Panc1 (cell line): ENCODE measurements at regions not wholly inside any gene's neighbourhood (a gene's known extent, or its start where the extent isn't known, plus 50 kb on each side); places are given as distances from the start of the nearest gene placed in this dataset.
"Not testable (repeated sequence)": the region's sequence is repeated elsewhere in the genome, so short reads cannot be mapped to it uniquely, and the experiment has no call there.

ENCODE experiments used
- ATAC-seq: fragments of 200-7000 bp; cut with Tn5 transposase; 2 replicates; pipeline ENCODE4 v1.9.1; 2020; ENCODE audit warnings: mild to moderate bottlenecking, moderate library complexity
- BruUV-seq: library from RNA; stranded (reverse); fragments of 400-500 nt; replicated peaks from 2 replicates; lab custom pipeline; 2021; lab: Mats Ljungman, UMichigan
- CTCF ChIA-PET: fragments of 300-600 bp; sonication (Branson Sonifier 250); formaldehyde crosslinking; loops from one replicate; lab custom pipeline; 2022; ENCODE audit warnings: antibody characterized with exemption; lab: Charles Lee
- POLR2A ChIA-PET: fragments of 300-600 bp; sonication (Branson Sonifier 250); formaldehyde crosslinking; loops from one replicate; lab custom pipeline; 2022; ENCODE audit warnings: antibody characterized with exemption; lab: Charles Lee
- DNase-seq: peaks from one replicate; pipeline ENCODE4 v3.0.0-alpha.2; 2010; ENCODE audit warnings: low read depth, low spot score
- H3K27ac ChIP-seq: 2 replicates; pipeline ENCODE4 v1.5.1; 2011; ENCODE audit warnings: mild to moderate bottlenecking, low read length, inconsistent platforms
- H3K27me3 ChIP-seq: fragments of 200-500 bp; sonication (Bioruptor generic); 2 replicates; pipeline ENCODE4 v1.6.0; 2014; ENCODE audit warnings: low read length, inconsistent platforms; ENCODE audit not compliant: control insufficient read depth, insufficient read depth
- H3K36me3 ChIP-seq: fragments of 200-500 bp; sonication (Bioruptor generic); 2 replicates; pipeline ENCODE4 v1.5.1; 2014; ENCODE audit warnings: inconsistent platforms, mild to moderate bottlenecking, low read length, moderate library complexity; ENCODE audit not compliant: control insufficient read depth, insufficient read depth
- H3K4me1 ChIP-seq: 2 replicates; pipeline ENCODE4 v1.5.1; 2011; ENCODE audit warnings: inconsistent platforms, mild to moderate bottlenecking, low read length, moderate library complexity; ENCODE audit not compliant: control insufficient read depth, insufficient read depth
- H3K4me3 ChIP-seq, 2 experiments: 2 replicates each; pipeline ENCODE4 v1.5.1; 2011 to 2012; ENCODE audit warnings: low read depth in 2 of 2, low read length in 2 of 2, mild to moderate bottlenecking in 2 of 2, inconsistent platforms in 1 of 2, moderate library complexity in 1 of 2
- H3K9me3 ChIP-seq: fragments of 200-500 bp; sonication (Bioruptor generic); 2 replicates; pipeline ENCODE4 v1.5.1; 2014; ENCODE audit warnings: low read depth, mild to moderate bottlenecking, inconsistent platforms, low read length, moderate library complexity; ENCODE audit not compliant: control insufficient read depth, insufficient read depth
- CTCF ChIP-seq: fragments of 450-650 bp; IDR thresholded peaks from 2 replicates; pipeline ENCODE4 v1.5.1; 2017; ENCODE audit warnings: mild to moderate bottlenecking
- POLR2AphosphoS5 ChIP-seq: IDR thresholded peaks from 2 replicates; pipeline ENCODE4 v1.6.1; 2012; ENCODE audit warnings: mild to moderate bottlenecking, low read depth, low read length, moderate library complexity
- REST ChIP-seq, 2 experiments: IDR thresholded peaks; 2 replicates each; pipeline ENCODE4 v1.6.1; 2011 to 2012; ENCODE audit warnings: low read depth in 2 of 2, control low read depth in 1 of 2, low read length in 1 of 2, mild to moderate bottlenecking in 1 of 2, moderate library complexity in 1 of 2; ENCODE audit not compliant: insufficient read depth in 1 of 2
- SIN3A ChIP-seq: IDR thresholded peaks from 2 replicates; pipeline ENCODE4 v1.6.1; 2012; ENCODE audit warnings: low read depth, mild to moderate bottlenecking, low read length, moderate library complexity, borderline replicate concordance; ENCODE audit not compliant: insufficient read depth
- TCF7L2 ChIP-seq: IDR thresholded peaks from 2 replicates; pipeline ENCODE4 v1.6.1; 2011; ENCODE audit warnings: mild to moderate bottlenecking, low read depth, low read length, inconsistent platforms
- in situ Hi-C: cut with HindIII; loops from 2 replicates; pipeline ENCODE4 v1.10.0; 2016; ENCODE audit warnings: low sequenced_read_pairs, low pct_unique_long_range_greater_than_20kb
- intact Hi-C: fragments of 100-400 bp; cut with micrococcal nuclease; formaldehyde crosslinking; loops from one replicate; pipeline ENCODE4 v1.10.0; 2022; ENCODE audit not compliant: unreplicated experiment

GRCh38 chr12:38222011-38222410, 94.6 kb upstream of the ALG10B start:
- H3K9me3 ChIP-seq, result no peaks in the 10 kb centered on the region
- in situ Hi-C loops (no loop called here), intact Hi-C loops (no loop called here)
- no peaks in the 10 kb centered on the region for H3K27me3 ChIP-seq
- CTCF ChIA-PET, result no interaction called here
- no TSS peak for BruUV-seq
- ATAC-seq (no peak), DNase-seq (no peak)
- H3K36me3 ChIP-seq, result no peaks in the 10 kb centered on the region
- no peak overlapping the region for H3K27ac ChIP-seq
- POLR2A ChIA-PET, result no interaction called here
- TF ChIP-seq SIN3A (no peak), CTCF (no peak), REST (IDR thresholded peaks at IDR 0.05; ENCODE audit: insufficient read depth in 1 of 2, low read depth in 2 of 2, low read length in 1 of 2) (no peak), POLR2AphosphoS5 (no peak), TCF7L2 (no peak)
- H3K4me3 ChIP-seq, result no peak overlapping the region
- H3K4me1 ChIP-seq, result no peaks in the 10 kb centered on the region

- CTCF ChIA-PET, BruUV-seq, intact Hi-C loops, DNase-seq, H3K4me1 ChIP-seq, H3K27me3 ChIP-seq, H3K4me3 ChIP-seq, ATAC-seq, H3K27ac ChIP-seq, H3K36me3 ChIP-seq, H3K9me3 ChIP-seq, POLR2A ChIA-PET, in situ Hi-C loops: not testable (repeated sequence)
Measured at GRCh38 chr12:38238328-38238727, 78.2 kb upstream of the ALG10B start.

GRCh38 chr12:38253778-38254177, 62.8 kb upstream of the ALG10B start:
- TF ChIP-seq TCF7L2 (no peak), SIN3A (no peak)
- BruUV-seq, result no TSS peak
- H3K9me3 ChIP-seq, result no peaks in the 10 kb centered on the region
- H3K36me3 ChIP-seq, result no peaks in the 10 kb centered on the region
- no peak overlapping the region for H3K4me3 ChIP-seq
- intact Hi-C loops (no loop called here), in situ Hi-C loops (no loop called here)
- no peaks in the 10 kb centered on the region for H3K4me1 ChIP-seq
- H3K27ac ChIP-seq, result no peak overlapping the region
- no peaks in the 10 kb centered on the region for H3K27me3 ChIP-seq
- no peak for ATAC-seq
- POLR2A ChIA-PET, result no interaction called here
- DNase-seq, result no peak
- CTCF ChIA-PET, result no interaction called here
